Neural cell (in vitro differentiated cells): ENCODE measurements at regions not wholly inside any gene's neighbourhood (a gene's known extent, or its start where the extent isn't known, plus 50 kb on each side); places are given as distances from the start of the nearest gene placed in this dataset.

Source experiments
- H2AFZ ChIP-seq: fragments of 200-600, 300-800 bp; sonication (generic), shearing (Covaris generic); 2 replicates; pipeline ENCODE4 v1.6.0; 2014; ENCODE audit warnings: low read depth, mild to moderate bottlenecking, antibody characterized with exemption, low read length, moderate library complexity
- H3F3A ChIP-seq: fragments of 200-600 bp; shearing (Covaris generic); 2 replicates; pipeline ENCODE4 v1.6.1; 2016; ENCODE audit warnings: mild to moderate bottlenecking, moderate library complexity, mixed read lengths, antibody characterized with exemption, low read length; ENCODE audit not compliant: insufficient read depth, poor library complexity, severe bottlenecking
- H3K27ac ChIP-seq: fragments of 200-600, 300-800 bp; sonication (generic), shearing (Covaris generic); 2 replicates; pipeline ENCODE4 v1.5.1; 2014; ENCODE audit warnings: mild to moderate bottlenecking, low read length, moderate library complexity
- H3K27me3 ChIP-seq: fragments of 300-800, 200-600 bp; sonication (generic), shearing (Covaris generic); 2 replicates; pipeline ENCODE4 v1.6.0; 2014; ENCODE audit warnings: mild to moderate bottlenecking, low read depth, low read length, moderate library complexity; ENCODE audit not compliant: insufficient read depth
- H3K36me3 ChIP-seq: fragments of 300-800, 200-600 bp; sonication (generic), shearing (Covaris generic); 2 replicates; pipeline ENCODE4 v1.5.1; 2014; ENCODE audit warnings: mild to moderate bottlenecking, antibody characterized with exemption, low read length, moderate library complexity; ENCODE audit not compliant: insufficient read depth
- H3K4me2 ChIP-seq: fragments of 300-800, 200-600 bp; sonication (generic), shearing (Covaris generic); 2 replicates; pipeline ENCODE4 v1.6.0; 2014; ENCODE audit warnings: mild to moderate bottlenecking, low read length
- H3K4me3 ChIP-seq: fragments of 300-800, 200-600 bp; sonication (generic), shearing (Covaris generic); 2 replicates; pipeline ENCODE4 v1.5.1; 2014; ENCODE audit warnings: mild to moderate bottlenecking, low read length, moderate library complexity
- H3K79me2 ChIP-seq: fragments of 200-600 bp; shearing (Covaris generic); replicated peaks from 2 replicates; pipeline ENCODE4 v1.6.0; 2014; ENCODE audit warnings: mild to moderate bottlenecking, low read length, moderate library complexity; ENCODE audit not compliant: insufficient read depth
- H3K9ac ChIP-seq: fragments of 300-800, 200-600 bp; sonication (generic), shearing (Covaris generic); 2 replicates; pipeline ENCODE4 v1.6.1; 2016; ENCODE audit warnings: mild to moderate bottlenecking, low read length, mixed read lengths
- H3K9me2 ChIP-seq: fragments of 200-600 bp; shearing (Covaris generic); 2 replicates; pipeline ENCODE4 v1.6.1; 2016; ENCODE audit warnings: mild to moderate bottlenecking, low read length, mixed read lengths; ENCODE audit not compliant: insufficient read depth
- H3K9me3 ChIP-seq: fragments of 200-600, 300-800 bp; sonication (generic), shearing (Covaris generic); 2 replicates; pipeline ENCODE4 v1.6.1; 2016; ENCODE audit warnings: mild to moderate bottlenecking, mixed run types, low read length, moderate library complexity, mixed read lengths
- H4K20me1 ChIP-seq: fragments of 200-600 bp; shearing (Covaris generic); 2 replicates; pipeline ENCODE4 v1.6.1; 2016; ENCODE audit warnings: mild to moderate bottlenecking, mixed run types; ENCODE audit not compliant: insufficient read depth
- EP300 ChIP-seq: fragments of 450-650 bp; conservative IDR thresholded peaks from 2 replicates; pipeline ENCODE4 v1.6.1; 2014; ENCODE audit warnings: antibody characterized with exemption, mild to moderate bottlenecking, moderate library complexity; ENCODE audit not compliant: poor library complexity, severe bottlenecking
- EZH2 ChIP-seq: fragments of 200-600, 300-800 bp; shearing (Covaris generic), sonication (generic); IDR thresholded peaks from 2 replicates; pipeline ENCODE4 v1.6.1; 2014; ENCODE audit warnings: antibody characterized with exemption, low read length, borderline replicate concordance, mild to moderate bottlenecking; ENCODE audit not compliant: insufficient read depth, poor library complexity, severe bottlenecking
- MXI1 ChIP-seq: fragments of 450-650 bp; conservative IDR thresholded peaks from 2 replicates; pipeline ENCODE4 v1.6.1; 2014; ENCODE audit warnings: antibody characterized with exemption, mild to moderate bottlenecking; ENCODE audit not compliant: poor library complexity, severe bottlenecking
- POLR2AphosphoS5 ChIP-seq: IDR thresholded peaks from 2 replicates; pipeline ENCODE4 v1.6.1; 2012
- RAD21 ChIP-seq: fragments of 450-650 bp; conservative IDR thresholded peaks from 2 replicates; pipeline ENCODE4 v1.6.1; 2014; ENCODE audit warnings: antibody characterized with exemption, mild to moderate bottlenecking, moderate library complexity
- SMC3 ChIP-seq: fragments of 450-650 bp; conservative IDR thresholded peaks from 2 replicates; pipeline ENCODE4 v1.6.1; 2014; ENCODE audit warnings: antibody characterized with exemption, mild to moderate bottlenecking, moderate library complexity; ENCODE audit not compliant: poor library complexity
- TAF1 ChIP-seq: IDR thresholded peaks from 2 replicates; pipeline ENCODE4 v1.6.1; 2012; ENCODE audit warnings: low read depth
- TF ChIP-seq, protein P1 (sequence below): fragments of 450-650 bp; IDR thresholded peaks from 2 replicates; pipeline ENCODE4 v1.5.1; 2014; ENCODE audit warnings: antibody characterized with exemption, mild to moderate bottlenecking, moderate library complexity; ENCODE audit not compliant: poor library complexity, severe bottlenecking
- TF ChIP-seq, protein P2 (sequence below): IDR thresholded peaks from 2 replicates; pipeline ENCODE4 v1.6.1; 2012; ENCODE audit warnings: borderline replicate concordance

DNA sequence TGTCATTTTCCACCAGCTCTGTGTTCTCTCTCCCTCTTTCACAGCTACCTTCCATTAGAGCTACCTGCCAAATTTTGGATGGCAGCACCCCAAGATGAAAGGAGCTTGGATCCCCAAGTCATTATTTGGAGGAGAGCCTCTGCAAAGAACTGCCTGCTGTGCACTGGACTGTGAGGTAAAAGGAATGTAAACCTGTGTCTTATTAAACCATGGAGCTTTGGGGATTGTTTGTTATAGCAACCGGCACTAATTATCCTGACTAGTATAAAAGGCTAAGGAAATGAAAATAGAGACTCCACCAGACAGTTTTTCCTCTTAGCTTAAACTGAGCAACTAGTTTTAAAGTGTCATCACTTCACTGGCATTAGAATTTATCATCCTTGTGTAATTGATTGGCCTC, 191.6 kb upstream of the DTNBP1 start:
- TF ChIP-seq, protein P1, sequence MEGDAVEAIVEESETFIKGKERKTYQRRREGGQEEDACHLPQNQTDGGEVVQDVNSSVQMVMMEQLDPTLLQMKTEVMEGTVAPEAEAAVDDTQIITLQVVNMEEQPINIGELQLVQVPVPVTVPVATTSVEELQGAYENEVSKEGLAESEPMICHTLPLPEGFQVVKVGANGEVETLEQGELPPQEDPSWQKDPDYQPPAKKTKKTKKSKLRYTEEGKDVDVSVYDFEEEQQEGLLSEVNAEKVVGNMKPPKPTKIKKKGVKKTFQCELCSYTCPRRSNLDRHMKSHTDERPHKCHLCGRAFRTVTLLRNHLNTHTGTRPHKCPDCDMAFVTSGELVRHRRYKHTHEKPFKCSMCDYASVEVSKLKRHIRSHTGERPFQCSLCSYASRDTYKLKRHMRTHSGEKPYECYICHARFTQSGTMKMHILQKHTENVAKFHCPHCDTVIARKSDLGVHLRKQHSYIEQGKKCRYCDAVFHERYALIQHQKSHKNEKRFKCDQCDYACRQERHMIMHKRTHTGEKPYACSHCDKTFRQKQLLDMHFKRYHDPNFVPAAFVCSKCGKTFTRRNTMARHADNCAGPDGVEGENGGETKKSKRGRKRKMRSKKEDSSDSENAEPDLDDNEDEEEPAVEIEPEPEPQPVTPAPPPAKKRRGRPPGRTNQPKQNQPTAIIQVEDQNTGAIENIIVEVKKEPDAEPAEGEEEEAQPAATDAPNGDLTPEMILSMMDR, result no peak
- no peak for TF ChIP-seq POLR2AphosphoS5
- no peak for TF ChIP-seq EZH2
- no peak overlapping the region for H3K27ac ChIP-seq
- H3K27me3 ChIP-seq, result no peaks in the 10 kb centered on the region
- H4K20me1 ChIP-seq, result no peaks in the 10 kb centered on the region
- H3F3A ChIP-seq, result no peaks in the 10 kb centered on the region
- no peaks in the 10 kb centered on the region for H3K9me3 ChIP-seq
- H3K9ac ChIP-seq, result no peak overlapping the region
- no peaks in the 10 kb centered on the region for H3K79me2 ChIP-seq
- H2AFZ ChIP-seq, result no peak overlapping the region
- no peak overlapping the region for H3K4me2 ChIP-seq
- H3K36me3 ChIP-seq, result no peaks in the 10 kb centered on the region
- no peak overlapping the region for H3K4me3 ChIP-seq
- no peaks in the 10 kb centered on the region for H3K9me2 ChIP-seq

DNA sequence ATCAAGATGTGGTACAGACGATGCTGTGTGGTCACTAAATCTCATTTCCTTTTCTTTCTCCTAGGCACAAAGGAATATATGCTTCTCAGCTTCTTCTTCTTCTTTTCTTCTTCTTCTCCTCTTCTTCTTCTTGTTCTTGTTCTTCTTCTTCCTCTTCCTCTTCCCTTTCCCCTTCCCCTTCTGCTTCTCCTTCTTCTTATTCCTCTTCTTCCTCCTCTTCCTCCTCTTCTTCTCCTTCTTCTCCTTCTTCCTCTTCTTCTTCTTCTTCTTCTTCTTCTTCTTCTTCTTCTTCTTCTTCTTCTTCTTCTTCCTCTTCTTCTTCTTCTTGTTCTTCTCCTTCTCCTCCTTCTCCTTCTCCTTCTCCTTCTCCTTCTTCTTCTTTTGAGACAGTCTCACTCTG, 190.4 kb upstream of the DTNBP1 start:
- Histone ChIP-seq H3K79me2 (no peaks in the 10 kb centered on the region), H3K27ac (no peak overlapping the region), H3K9ac (no peak overlapping the region), H3K4me3 (no peak overlapping the region), H3K36me3 (no peaks in the 10 kb centered on the region), H3F3A (no peaks in the 10 kb centered on the region), H3K9me2 (no peaks in the 10 kb centered on the region), H2AFZ (no peak overlapping the region), H4K20me1 (no peaks in the 10 kb centered on the region), H3K27me3 (no peaks in the 10 kb centered on the region), H3K4me2 (no peak overlapping the region), H3K9me3 (no peaks in the 10 kb centered on the region)
- TF ChIP-seq EP300 (no peak), EZH2 (no peak), MXI1 (no peak), POLR2AphosphoS5 (no peak), SMC3 (no peak), RAD21 (no peak), TAF1 (no peak)
- TF ChIP-seq, protein P2, sequence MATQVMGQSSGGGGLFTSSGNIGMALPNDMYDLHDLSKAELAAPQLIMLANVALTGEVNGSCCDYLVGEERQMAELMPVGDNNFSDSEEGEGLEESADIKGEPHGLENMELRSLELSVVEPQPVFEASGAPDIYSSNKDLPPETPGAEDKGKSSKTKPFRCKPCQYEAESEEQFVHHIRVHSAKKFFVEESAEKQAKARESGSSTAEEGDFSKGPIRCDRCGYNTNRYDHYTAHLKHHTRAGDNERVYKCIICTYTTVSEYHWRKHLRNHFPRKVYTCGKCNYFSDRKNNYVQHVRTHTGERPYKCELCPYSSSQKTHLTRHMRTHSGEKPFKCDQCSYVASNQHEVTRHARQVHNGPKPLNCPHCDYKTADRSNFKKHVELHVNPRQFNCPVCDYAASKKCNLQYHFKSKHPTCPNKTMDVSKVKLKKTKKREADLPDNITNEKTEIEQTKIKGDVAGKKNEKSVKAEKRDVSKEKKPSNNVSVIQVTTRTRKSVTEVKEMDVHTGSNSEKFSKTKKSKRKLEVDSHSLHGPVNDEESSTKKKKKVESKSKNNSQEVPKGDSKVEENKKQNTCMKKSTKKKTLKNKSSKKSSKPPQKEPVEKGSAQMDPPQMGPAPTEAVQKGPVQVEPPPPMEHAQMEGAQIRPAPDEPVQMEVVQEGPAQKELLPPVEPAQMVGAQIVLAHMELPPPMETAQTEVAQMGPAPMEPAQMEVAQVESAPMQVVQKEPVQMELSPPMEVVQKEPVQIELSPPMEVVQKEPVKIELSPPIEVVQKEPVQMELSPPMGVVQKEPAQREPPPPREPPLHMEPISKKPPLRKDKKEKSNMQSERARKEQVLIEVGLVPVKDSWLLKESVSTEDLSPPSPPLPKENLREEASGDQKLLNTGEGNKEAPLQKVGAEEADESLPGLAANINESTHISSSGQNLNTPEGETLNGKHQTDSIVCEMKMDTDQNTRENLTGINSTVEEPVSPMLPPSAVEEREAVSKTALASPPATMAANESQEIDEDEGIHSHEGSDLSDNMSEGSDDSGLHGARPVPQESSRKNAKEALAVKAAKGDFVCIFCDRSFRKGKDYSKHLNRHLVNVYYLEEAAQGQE, result no peak
- TF ChIP-seq, protein P1, result no peak
